ENCODE measurements at regions not wholly inside any gene's neighbourhood (a gene's known extent, or its start where the extent isn't known, plus 50 kb on each side); places are given as distances from the start of the nearest gene placed in this dataset.

DNA sequence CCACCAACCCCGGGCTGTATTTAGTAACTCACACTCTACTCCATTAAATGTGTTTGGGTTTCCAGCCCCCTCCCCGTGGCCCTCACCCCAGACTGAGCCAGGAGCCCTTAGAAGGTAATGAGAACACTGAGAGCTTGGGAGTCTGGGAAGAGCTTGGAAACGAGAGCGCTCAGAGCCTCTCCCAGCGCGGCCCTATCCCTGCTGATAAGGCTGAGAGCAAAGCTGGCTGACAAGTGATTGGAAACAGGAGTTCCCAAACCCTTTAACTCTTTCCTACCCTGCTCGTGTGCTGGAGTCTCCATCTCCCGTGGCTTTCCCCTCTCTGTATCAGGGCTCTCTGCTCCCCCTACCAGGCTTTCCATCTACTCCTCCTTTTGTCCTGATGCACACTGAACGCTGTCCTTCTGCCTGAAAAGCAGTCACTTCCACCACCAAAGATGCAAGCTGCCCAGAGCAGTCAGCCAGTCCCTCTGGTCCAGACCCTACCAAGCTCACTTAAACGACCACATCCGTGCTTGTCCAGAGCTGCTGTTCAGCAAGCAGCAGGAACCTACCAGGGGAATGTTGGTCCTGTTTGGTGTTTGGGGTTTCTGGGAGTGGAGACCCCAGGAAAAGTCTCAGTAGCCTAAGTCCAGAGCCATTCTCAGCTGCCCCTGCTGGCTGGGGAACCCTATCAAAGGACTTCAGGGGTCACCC is 100.0 kb upstream of the PKDCC start:
- peak in 1 of 2 donors; percentile 69 for DNase-seq (ENCODE audit: low read depth in 2 of 2)
- H3K4me3 ChIP-seq (replicated peaks in 1 of 2; ENCODE audit: low read depth in 2 of 2, low read length in 2 of 2): no peak overlapping the region
- TF ChIP-seq, protein P1, sequence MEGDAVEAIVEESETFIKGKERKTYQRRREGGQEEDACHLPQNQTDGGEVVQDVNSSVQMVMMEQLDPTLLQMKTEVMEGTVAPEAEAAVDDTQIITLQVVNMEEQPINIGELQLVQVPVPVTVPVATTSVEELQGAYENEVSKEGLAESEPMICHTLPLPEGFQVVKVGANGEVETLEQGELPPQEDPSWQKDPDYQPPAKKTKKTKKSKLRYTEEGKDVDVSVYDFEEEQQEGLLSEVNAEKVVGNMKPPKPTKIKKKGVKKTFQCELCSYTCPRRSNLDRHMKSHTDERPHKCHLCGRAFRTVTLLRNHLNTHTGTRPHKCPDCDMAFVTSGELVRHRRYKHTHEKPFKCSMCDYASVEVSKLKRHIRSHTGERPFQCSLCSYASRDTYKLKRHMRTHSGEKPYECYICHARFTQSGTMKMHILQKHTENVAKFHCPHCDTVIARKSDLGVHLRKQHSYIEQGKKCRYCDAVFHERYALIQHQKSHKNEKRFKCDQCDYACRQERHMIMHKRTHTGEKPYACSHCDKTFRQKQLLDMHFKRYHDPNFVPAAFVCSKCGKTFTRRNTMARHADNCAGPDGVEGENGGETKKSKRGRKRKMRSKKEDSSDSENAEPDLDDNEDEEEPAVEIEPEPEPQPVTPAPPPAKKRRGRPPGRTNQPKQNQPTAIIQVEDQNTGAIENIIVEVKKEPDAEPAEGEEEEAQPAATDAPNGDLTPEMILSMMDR (IDR thresholded peaks at IDR 0.05; ENCODE audit: low read depth, low read length): no peak

GRCh38 chr2:41948397-41948763 is 99.4 kb upstream of the PKDCC start:
- TF ChIP-seq, protein P1 (IDR thresholded peaks at IDR 0.05; ENCODE audit: low read depth, low read length): no peak
- no peak for DNase-seq (ENCODE audit: low read depth in 2 of 2)
- no peak overlapping the region for H3K4me3 ChIP-seq (replicated peaks in 1 of 2; ENCODE audit: low read depth in 2 of 2, low read length in 2 of 2)

GRCh38 chr2:41949091-41949882 is 98.5 kb upstream of the PKDCC start:
- TF ChIP-seq, protein P1 (IDR thresholded peaks at IDR 0.05; ENCODE audit: low read depth, low read length): no peak
- DNase-seq (ENCODE audit: low read depth in 2 of 2): no peak
- no peak overlapping the region for H3K4me3 ChIP-seq (replicated peaks in 1 of 2; ENCODE audit: low read depth in 2 of 2, low read length in 2 of 2)

DNA sequence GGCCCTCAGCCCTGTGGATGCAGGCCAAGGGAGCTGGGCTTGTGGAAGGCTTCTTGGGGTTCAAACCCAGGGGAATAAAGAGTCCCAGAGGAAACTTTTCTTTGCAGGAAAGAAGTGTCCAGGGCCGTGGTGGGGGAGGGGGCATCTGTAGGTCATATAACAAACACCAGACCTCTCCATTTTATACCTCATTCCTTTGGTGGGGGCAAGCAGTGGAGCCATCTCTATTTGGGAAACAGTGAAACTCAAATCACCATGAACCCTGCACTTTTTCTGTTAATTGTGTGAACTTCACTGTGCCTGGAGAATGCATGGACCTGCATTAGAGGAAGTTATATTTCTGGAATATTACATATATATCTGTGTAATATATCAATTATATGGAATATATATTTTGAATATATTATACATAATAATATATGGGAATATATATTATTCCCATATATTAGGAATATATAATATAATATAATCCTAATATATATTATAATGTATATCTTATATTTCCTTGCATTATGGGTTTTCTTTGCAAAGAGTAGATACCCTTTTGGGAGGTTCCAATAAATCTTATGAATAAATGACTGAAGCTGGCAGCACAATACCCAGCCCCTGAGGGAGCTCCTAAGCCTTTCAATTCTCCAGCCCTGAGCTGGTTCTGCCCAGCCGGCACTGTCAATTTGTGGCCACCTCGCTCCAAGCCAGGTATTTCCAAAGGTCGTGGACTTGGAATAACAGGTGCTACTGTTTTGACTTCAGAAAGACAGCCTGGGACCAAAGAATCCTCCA is 97.7 kb upstream of the PKDCC start:
- TF ChIP-seq, protein P1 (IDR thresholded peaks at IDR 0.05; ENCODE audit: low read depth, low read length): no peak
- DNase-seq (ENCODE audit: low read depth in 2 of 2): no peak
- no peak overlapping the region for H3K4me3 ChIP-seq (replicated peaks in 1 of 2; ENCODE audit: low read depth in 2 of 2, low read length in 2 of 2)

DNA sequence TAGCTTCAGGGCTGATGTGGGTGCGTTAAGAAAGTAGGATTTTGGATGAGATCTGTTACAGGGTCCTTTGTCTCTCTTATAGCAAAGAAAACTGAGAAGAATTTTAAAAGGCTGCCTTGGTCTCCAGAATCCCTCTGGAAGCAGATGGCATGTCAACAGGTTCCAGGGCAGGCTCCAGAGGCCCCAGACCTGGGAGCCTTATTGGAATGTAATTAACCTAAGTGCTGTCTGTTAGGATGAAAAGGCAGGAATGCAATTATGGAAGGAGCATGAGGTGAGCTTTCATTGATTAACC is 97.2 kb upstream of the PKDCC start:
- no peak overlapping the region for H3K4me3 ChIP-seq (replicated peaks in 1 of 2; ENCODE audit: low read depth in 2 of 2, low read length in 2 of 2)
- no peak for DNase-seq (ENCODE audit: low read depth in 2 of 2)
- TF ChIP-seq, protein P1 (IDR thresholded peaks at IDR 0.05; ENCODE audit: low read depth, low read length): no peak

- no peak overlapping the region for H3K4me3 ChIP-seq (replicated peaks in 1 of 2; ENCODE audit: low read depth in 2 of 2, low read length in 2 of 2)
- TF ChIP-seq, protein P1 (IDR thresholded peaks at IDR 0.05; ENCODE audit: low read depth, low read length): no peak
- DNase-seq (ENCODE audit: low read depth in 2 of 2): no peak
These were observed 93.2 kb upstream of the PKDCC start for GRCh38 chr2:41954304-41955291.

Data from cardiac fibroblast (primary cell).